H1 (cell line): ENCODE measurements at regions not wholly inside any gene's neighbourhood (a gene's known extent, or its start where the extent isn't known, plus 50 kb on each side); places are given as distances from the start of the nearest gene placed in this dataset.
A peak's percentile ranks its signal among the peaks of the same experiment; 100 is the strongest.

ENCODE experiments used
- CTCF ChIA-PET: fragments of 300-600 bp; sonication (Branson Sonifier 250); formaldehyde crosslinking; loops from one replicate; lab custom pipeline; 2021; ENCODE audit not compliant: partially characterized antibody; lab: Charles Lee
- POLR2A ChIA-PET: fragments of 300-600 bp; sonication (Branson Sonifier 250); formaldehyde crosslinking; loops from one replicate; lab custom pipeline; 2021; ENCODE audit warnings: inconsistent platforms; ENCODE audit not compliant: partially characterized antibody; lab: Charles Lee
- DNase-seq, 2 experiments: peaks; one replicate each; pipeline versions ENCODE4 v3.0.0 to v3.0.0-alpha.2; 2010 to 2022; ENCODE audit warnings: low spot score in 2 of 2, low read depth in 1 of 2, mixed read lengths in 1 of 2
- FAIRE-seq: peaks from 2 replicates; lab custom pipeline; 2011; peaks lifted over from hg19 to GRCh38; lab: Jason Lieb, UNC
- H2AFZ ChIP-seq: 2 replicates; pipeline ENCODE4 v1.8.1; 2012; ENCODE audit warnings: low read length, inconsistent platforms
- H2AK5ac ChIP-seq: 2 replicates; pipeline ENCODE4 v1.6.1; 2013; ENCODE audit warnings: low read depth, low read length
- H2BK120ac ChIP-seq: replicated peaks from 2 replicates; pipeline ENCODE3; 2013; ENCODE audit warnings: low read depth, low read length, inconsistent platforms
- H2BK12ac ChIP-seq: 2 replicates; pipeline ENCODE4 v1.6.1; 2013; ENCODE audit warnings: low read depth, low read length
- H2BK15ac ChIP-seq: 2 replicates; pipeline ENCODE4 v1.6.1; 2013; ENCODE audit warnings: low read length
- H2BK20ac ChIP-seq: 2 replicates; pipeline ENCODE4 v1.6.1; 2013; ENCODE audit warnings: low read length
- H2BK5ac ChIP-seq: 2 replicates; pipeline ENCODE4 v1.6.1; 2013; ENCODE audit warnings: low read depth, low read length
- H3K14ac ChIP-seq: 2 replicates; pipeline ENCODE4 v1.6.1; 2013; ENCODE audit warnings: inconsistent platforms; ENCODE audit not compliant: insufficient read length
- H3K18ac ChIP-seq: 2 replicates; pipeline ENCODE4 v1.6.1; 2013; ENCODE audit warnings: low read length; ENCODE audit errors: extremely low read depth
- H3K23ac ChIP-seq: 2 replicates; pipeline ENCODE4 v1.6.1; 2013; ENCODE audit warnings: inconsistent platforms; ENCODE audit not compliant: insufficient read length
- H3K23me2 ChIP-seq: 2 replicates; pipeline ENCODE4 v1.6.1; 2013; ENCODE audit warnings: low read depth, low read length
- H3K27ac ChIP-seq: 2 replicates; pipeline ENCODE4 v1.6.1; 2011; ENCODE audit warnings: low read depth, low read length, inconsistent platforms
- H3K27me3 ChIP-seq, 4 experiments: replicated peaks in 1 of 4; 1 replicate in 1 of 4; 2 replicates in 3 of 4; pipeline versions ENCODE4 v1.6.1 to v1.8.1; 2011 to 2013; ENCODE audit warnings: low read length in 3 of 4, mild to moderate bottlenecking in 3 of 4, inconsistent platforms in 2 of 4, mixed read lengths in 2 of 4, moderate library complexity in 1 of 4; ENCODE audit not compliant: control insufficient read depth in 3 of 4, insufficient read depth in 3 of 4; ENCODE audit errors: extremely low read depth in 1 of 4
- H3K36me3 ChIP-seq, 4 experiments: 2 replicates each; pipeline versions ENCODE4 v1.6.1 to v1.8.1; 2011 to 2013; ENCODE audit warnings: mild to moderate bottlenecking in 4 of 4, low read length in 3 of 4, moderate library complexity in 2 of 4, control low read depth in 1 of 4, inconsistent platforms in 1 of 4; ENCODE audit not compliant: insufficient read depth in 4 of 4, control insufficient read depth in 2 of 4
- H3K4ac ChIP-seq: replicated peaks from 2 replicates; pipeline ENCODE3; 2013; ENCODE audit warnings: low read length, low read depth, mixed read lengths, inconsistent platforms; ENCODE audit not compliant: insufficient read length
- H3K4me1 ChIP-seq, 4 experiments: replicated peaks in 1 of 4; 1 replicate in 1 of 4; 2 replicates in 3 of 4; pipeline versions ENCODE4 v1.6.1 to v1.8.1; 2011 to 2013; ENCODE audit warnings: low read length in 3 of 4, inconsistent platforms in 2 of 4, mixed read lengths in 1 of 4; ENCODE audit not compliant: insufficient read depth in 4 of 4, control insufficient read depth in 3 of 4
- H3K4me2 ChIP-seq, 2 experiments: 2 replicates each; pipeline versions ENCODE4 v1.6.1 to v1.8.1; 2011 to 2013; ENCODE audit warnings: low read depth in 2 of 2, low read length in 2 of 2, control low read depth in 1 of 2, inconsistent platforms in 1 of 2, mild to moderate bottlenecking in 1 of 2; ENCODE audit not compliant: insufficient read depth in 1 of 2
- H3K4me3 ChIP-seq, 4 experiments: fragments of 200-600, 300-600 bp in 1 of 4; sonication (generic), shearing (Covaris generic), sonication (Bioruptor Twin) in 1 of 4; 2 replicates each; pipeline versions ENCODE4 v1.5.1 to v1.8.1; 2011 to 2016; ENCODE audit warnings: low read length in 4 of 4, low read depth in 3 of 4, control low read depth in 2 of 4, inconsistent platforms in 2 of 4, mild to moderate bottlenecking in 2 of 4, mixed read lengths in 1 of 4, moderate library complexity in 1 of 4; ENCODE audit not compliant: insufficient read depth in 2 of 4; ENCODE audit errors: extremely low read depth in 1 of 4
- H3K56ac ChIP-seq: replicated peaks from 2 replicates; pipeline ENCODE3; 2013; ENCODE audit warnings: low read depth, mild to moderate bottlenecking, mixed read lengths, low read length, inconsistent platforms; ENCODE audit not compliant: insufficient read length
- H3K79me1 ChIP-seq: 2 replicates; pipeline ENCODE4 v1.6.1; 2013; ENCODE audit warnings: low read depth, low read length, control low read depth
- H3K79me2 ChIP-seq, 2 experiments: 2 replicates each; pipeline versions ENCODE4 v1.6.1 to v1.8.1; 2012 to 2013; ENCODE audit warnings: low read length in 2 of 2, mild to moderate bottlenecking in 2 of 2, inconsistent platforms in 1 of 2; ENCODE audit not compliant: insufficient read depth in 2 of 2, control insufficient read depth in 1 of 2
- H3K9ac ChIP-seq, 4 experiments: replicated peaks in 1 of 4; 1 replicate in 1 of 4; 2 replicates in 3 of 4; pipeline versions ENCODE4 v1.6.1 to v1.8.1; 2011 to 2013; ENCODE audit warnings: low read depth in 3 of 4, low read length in 3 of 4, control low read depth in 2 of 4, mild to moderate bottlenecking in 2 of 4, moderate library complexity in 2 of 4, inconsistent platforms in 1 of 4; ENCODE audit errors: extremely low read depth in 1 of 4
- H3K9me3 ChIP-seq, 2 experiments: 2 replicates each; pipeline versions ENCODE4 v1.6.1 to v1.8.1; 2012 to 2013; ENCODE audit warnings: mild to moderate bottlenecking in 2 of 2, moderate library complexity in 2 of 2, control low read depth in 1 of 2, inconsistent platforms in 1 of 2, low read depth in 1 of 2, low read length in 1 of 2, mixed read lengths in 1 of 2; ENCODE audit not compliant: insufficient read depth in 2 of 2
- H4K20me1 ChIP-seq, 2 experiments: replicated peaks in 1 of 2; 2 replicates each; pipeline versions ENCODE3 to v1.8.1; 2011 to 2013; ENCODE audit warnings: inconsistent platforms in 2 of 2, low read length in 2 of 2, mild to moderate bottlenecking in 1 of 2; ENCODE audit not compliant: insufficient read depth in 2 of 2, control insufficient read depth in 1 of 2
- H4K5ac ChIP-seq: 2 replicates; pipeline ENCODE4 v1.6.1; 2013; ENCODE audit warnings: low read length, low read depth, mixed read lengths, inconsistent platforms; ENCODE audit not compliant: insufficient read length
- H4K8ac ChIP-seq: 2 replicates; pipeline ENCODE4 v1.8.0; 2013; ENCODE audit warnings: mild to moderate bottlenecking, moderate library complexity, low read length, inconsistent platforms; ENCODE audit not compliant: insufficient read depth; ENCODE audit errors: extremely low read depth
- H4K91ac ChIP-seq: replicated peaks from 2 replicates; pipeline ENCODE3; 2013; ENCODE audit warnings: low read length, mixed read lengths, inconsistent platforms; ENCODE audit not compliant: insufficient read length
- SRF ChIP-seq: IDR thresholded peaks from 2 replicates; pipeline ENCODE4 v1.6.1; 2011; ENCODE audit warnings: mild to moderate bottlenecking, low read depth, low read length, moderate library complexity
- WGBS, 2 experiments: shearing (Covaris generic) in 1 of 2; methylation state at CpG; one replicate each; pipeline versions ENCODE4 v1.1.6 to v1.1.7; 2013 to 2015; ENCODE audit warnings: low lambda C conversion rate in 2 of 2, mixed read lengths in 2 of 2, inconsistent platforms in 1 of 2, low coverage in 1 of 2, missing lambda C conversion rate in 1 of 2; ENCODE audit not compliant: insufficient replicate concordance in 2 of 2, insufficient coverage in 1 of 2, insufficient read length in 1 of 2; ENCODE audit errors: extremely low coverage in 1 of 2, missing lambda C conversion rate in 1 of 2; 5-methylcytosine and 5-hydroxymethylcytosine counted together

DNA sequence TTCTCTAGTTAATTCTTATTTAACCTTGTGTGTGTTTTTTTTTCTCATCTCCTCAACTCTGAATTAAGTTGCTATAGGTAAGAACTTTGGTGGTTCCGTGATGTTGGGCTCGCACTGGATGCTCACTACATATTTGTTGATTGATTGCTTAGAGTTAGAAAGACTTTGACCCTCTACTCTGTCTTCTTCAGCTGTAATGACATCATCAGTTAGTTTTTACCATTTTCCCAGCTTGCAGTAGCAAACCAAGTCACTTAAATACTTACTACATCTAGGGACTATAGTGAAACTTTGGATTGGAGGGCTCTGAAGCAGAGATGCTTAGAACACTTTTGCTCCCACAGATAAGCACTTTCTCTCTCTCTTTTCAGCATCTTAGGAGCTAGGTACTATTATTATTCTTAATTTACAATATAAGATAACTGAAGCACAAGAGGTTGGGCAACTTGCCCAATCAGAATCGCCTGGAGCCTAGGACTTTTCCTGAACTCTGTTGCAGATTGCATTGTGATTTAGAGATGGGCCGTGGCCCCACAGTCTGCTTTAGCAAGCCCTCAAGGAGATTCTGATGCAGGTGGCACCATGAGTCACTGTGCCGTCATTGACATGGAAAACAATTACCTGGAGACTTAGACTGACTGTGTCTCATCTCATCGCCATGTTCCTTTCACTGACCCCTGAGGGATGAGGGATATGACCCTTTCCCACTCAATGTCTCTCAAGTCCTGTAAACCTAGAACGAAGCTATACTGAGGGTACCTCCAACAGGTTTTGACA lies 471.9 kb upstream of the PODXL start:
- FAIRE-seq (no peak), DNase-seq (no peak)
- Histone ChIP-seq H4K91ac (no peak overlapping the region), H2BK5ac (no peak overlapping the region), H4K20me1 (no peaks in the 10 kb centered on the region), H3K36me3 (no peaks in the 10 kb centered on the region), H2AFZ (no peak overlapping the region), H2BK15ac (no peak overlapping the region), H3K4me1 (no peaks in the 10 kb centered on the region), H2BK20ac (no peak overlapping the region), H3K4ac (no peak overlapping the region), H3K14ac (no peak overlapping the region), H3K4me2 (no peak overlapping the region), H3K18ac (no peak overlapping the region), H3K27me3 (no peaks in the 10 kb centered on the region), H3K9me3 (no peaks in the 10 kb centered on the region), H3K4me3 (no peak overlapping the region), H3K27ac (no peak overlapping the region), H2BK12ac (no peak overlapping the region), H2AK5ac (no peak overlapping the region), H3K23me2 (no peaks in the 10 kb centered on the region; the same call in 1 of the 2 replicates), H3K9ac (no peak overlapping the region), H3K79me2 (no peaks in the 10 kb centered on the region), H3K23ac (no peak overlapping the region), H3K56ac (no peak overlapping the region), H4K8ac (peak overlapping the region; percentile 78; the same call in 1 of the 2 replicates), H2BK120ac (no peak overlapping the region), H3K79me1 (no peaks in the 10 kb centered on the region), H4K5ac (no peak overlapping the region)
- ChIA-PET CTCF (interaction anchor here (1.0 kb wide), 1 partner anchor 21 kb away, joined by 3 read pairs; no protein-coding TSS in a partner anchor), POLR2A (no interaction called here)
- WGBS, 2 experiments: 89% methylated on average over 7 of the region's 7 CpGs; no CpG with 5 or more reads in 1 of the 2 experiments
- no peak for TF ChIP-seq SRF
